HG03039 (cell line): ENCODE measurements at regions not wholly inside any gene's neighbourhood (a gene's known extent, or its start where the extent isn't known, plus 50 kb on each side); places are given as distances from the start of the nearest gene placed in this dataset.

Experiments
- ATAC-seq: cut with Tn5 transposase; IDR thresholded peaks from one replicate; pipeline ENCODE4 v1.9.1; 2021; ENCODE audit warnings: mild to moderate bottlenecking, moderate library complexity; ENCODE audit not compliant: unreplicated experiment

DNA sequence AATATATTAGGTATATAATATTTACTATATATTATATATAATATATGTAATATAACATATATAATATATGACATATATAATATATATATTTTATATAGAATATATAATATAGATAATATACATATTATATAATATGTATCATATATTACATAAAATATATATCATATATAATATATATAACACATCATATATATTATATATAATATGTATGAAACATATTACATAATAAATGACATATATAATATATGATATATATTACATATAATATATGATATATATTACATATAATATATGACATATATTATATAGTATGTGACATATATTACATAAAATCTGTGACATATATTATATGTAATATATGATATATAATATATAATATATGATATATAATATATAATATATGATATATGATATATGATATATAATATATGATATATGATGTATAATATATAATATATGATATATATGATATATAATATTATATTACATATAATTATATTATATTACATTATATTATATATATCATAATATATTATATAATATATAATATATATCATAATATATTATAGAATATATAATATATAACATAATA, 119.5 kb upstream of the RIMBP3 start:
- ATAC-seq: no peak

DNA sequence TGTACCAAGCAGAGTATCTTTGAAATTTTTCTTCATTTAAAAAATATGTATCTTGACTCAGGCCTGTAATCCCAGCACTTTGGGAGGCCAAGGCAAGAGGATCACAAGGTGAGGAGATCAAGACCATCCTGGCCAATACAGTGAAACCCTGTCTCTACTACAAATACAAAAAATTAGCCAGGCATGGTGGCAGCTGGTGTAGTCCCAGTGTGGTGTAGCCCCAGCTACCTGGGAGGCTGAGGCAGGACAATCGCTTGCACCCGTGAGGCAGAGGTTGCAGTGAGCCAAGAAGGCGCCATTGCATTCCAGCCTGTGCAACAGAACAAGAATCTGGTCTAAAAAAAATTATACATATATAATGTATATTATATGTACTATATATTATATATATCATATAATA, 118.7 kb upstream of the RIMBP3 start:
- peak; percentile 76 for ATAC-seq
